GM21723 (cell line): ENCODE measurements at regions not wholly inside any gene's neighbourhood (a gene's known extent, or its start where the extent isn't known, plus 50 kb on each side); places are given as distances from the start of the nearest gene placed in this dataset.
"Not testable (repeated sequence)": the region's sequence is repeated elsewhere in the genome, so short reads cannot be mapped to it uniquely, and the experiment has no call there.

Experiments
- ATAC-seq: cut with Tn5 transposase; IDR thresholded peaks from one replicate; pipeline ENCODE4 v1.9.1; 2021; ENCODE audit warnings: mild to moderate bottlenecking, moderate library complexity; ENCODE audit not compliant: unreplicated experiment

DNA sequence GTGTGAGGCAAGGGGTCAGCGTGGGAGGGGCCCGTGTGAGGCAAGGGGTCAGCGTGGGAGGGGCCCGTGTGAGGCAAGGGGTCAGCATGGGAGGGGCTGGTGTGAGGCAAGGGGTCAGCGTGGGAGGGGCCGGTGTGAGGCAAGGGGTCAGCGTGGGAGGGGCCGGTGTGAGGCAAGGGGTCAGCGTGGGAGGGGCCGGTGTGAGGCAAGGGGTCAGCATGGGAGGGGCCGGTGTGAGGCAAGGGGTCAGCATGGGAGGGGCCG, 119.2 kb downstream of the SEPTIN14 start:
- not testable (repeated sequence) for ATAC-seq

- not testable (repeated sequence) for ATAC-seq
These were observed 119.7 kb downstream of the SEPTIN14 start for GRCh38 chr7:55742651-55743453.

DNA sequence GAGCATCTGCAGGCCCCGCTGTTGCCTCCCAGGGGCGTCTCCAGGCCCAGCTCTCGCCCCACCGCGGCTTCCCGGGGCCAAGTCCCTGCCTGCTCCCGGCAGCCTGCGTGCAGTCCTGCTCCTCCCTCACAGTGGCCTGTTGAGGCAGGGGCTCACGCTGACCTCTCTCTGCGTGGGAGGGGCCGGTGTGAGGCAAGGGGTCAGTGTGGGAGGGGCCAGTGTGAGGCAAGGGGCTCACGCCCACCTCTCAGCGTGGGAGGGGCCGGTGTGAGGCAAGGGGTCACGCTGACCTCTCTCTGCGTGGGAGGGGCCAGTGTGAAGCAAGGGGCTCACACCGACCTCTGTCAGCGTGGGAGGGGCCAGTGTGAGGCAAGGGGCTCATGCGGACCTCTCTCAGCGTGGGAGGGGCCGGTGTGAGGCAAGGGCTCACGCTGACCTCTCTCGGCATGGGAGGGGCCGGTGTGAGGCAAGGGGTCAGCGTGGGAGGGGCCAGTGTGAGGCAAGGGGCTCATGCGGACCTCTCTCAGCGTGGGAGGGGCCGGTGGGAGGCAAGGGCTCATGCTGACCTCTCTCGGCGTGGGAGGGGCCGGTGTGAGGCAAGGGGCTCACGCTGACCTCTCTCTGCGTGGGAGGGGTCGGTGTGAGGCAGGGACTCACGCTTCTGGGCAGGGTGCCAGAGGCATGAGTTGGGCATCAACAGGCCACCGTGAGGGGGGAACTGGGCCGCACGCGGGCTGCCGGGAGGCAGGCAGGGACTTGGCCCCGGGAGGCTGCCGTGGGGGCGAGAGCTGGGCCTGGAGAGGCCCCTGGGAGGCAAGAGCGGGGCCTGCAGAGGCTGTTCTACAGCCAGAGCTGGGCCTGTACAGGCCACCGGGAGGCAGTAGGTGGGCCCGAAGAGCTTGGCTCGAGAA, 120.6 kb downstream of the SEPTIN14 start:
- ATAC-seq: not testable (repeated sequence)

- ATAC-seq: not testable (repeated sequence)
These were observed 121.8 kb downstream of the SEPTIN14 start for GRCh38 chr7:55740633-55741250.

- ATAC-seq: not testable (repeated sequence)
These were observed 122.5 kb downstream of the SEPTIN14 start for GRCh38 chr7:55740053-55740452.

DNA sequence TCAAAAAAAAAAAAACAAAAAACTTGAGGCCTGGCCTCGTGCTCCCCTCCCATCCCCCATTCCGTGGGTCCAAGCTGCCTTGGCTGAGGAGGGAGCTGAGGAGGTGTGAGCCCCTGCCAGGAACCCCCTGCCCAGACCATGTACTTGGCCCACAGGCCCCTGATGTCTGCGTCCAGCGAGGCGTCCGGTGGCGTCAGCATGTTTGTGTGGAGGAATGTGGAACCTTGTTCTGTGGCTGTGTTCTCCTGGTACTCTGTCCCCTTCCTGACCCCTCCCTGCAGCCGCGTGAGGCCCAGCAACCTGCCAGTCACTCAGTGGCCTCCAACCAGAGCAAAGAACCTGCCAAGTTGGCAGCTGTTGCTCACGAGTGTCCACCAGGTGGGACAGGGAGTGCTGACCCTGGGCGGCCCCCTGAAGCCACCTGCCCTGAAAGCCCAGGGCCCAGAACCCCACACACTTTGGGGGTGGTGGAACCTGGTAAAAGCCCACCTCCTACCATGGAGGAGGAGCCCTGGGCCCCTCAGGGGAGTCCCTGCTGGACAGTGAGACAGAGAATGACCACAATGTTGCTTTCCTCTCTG, 125.8 kb downstream of the SEPTIN14 start:
- not testable (repeated sequence) for ATAC-seq

DNA sequence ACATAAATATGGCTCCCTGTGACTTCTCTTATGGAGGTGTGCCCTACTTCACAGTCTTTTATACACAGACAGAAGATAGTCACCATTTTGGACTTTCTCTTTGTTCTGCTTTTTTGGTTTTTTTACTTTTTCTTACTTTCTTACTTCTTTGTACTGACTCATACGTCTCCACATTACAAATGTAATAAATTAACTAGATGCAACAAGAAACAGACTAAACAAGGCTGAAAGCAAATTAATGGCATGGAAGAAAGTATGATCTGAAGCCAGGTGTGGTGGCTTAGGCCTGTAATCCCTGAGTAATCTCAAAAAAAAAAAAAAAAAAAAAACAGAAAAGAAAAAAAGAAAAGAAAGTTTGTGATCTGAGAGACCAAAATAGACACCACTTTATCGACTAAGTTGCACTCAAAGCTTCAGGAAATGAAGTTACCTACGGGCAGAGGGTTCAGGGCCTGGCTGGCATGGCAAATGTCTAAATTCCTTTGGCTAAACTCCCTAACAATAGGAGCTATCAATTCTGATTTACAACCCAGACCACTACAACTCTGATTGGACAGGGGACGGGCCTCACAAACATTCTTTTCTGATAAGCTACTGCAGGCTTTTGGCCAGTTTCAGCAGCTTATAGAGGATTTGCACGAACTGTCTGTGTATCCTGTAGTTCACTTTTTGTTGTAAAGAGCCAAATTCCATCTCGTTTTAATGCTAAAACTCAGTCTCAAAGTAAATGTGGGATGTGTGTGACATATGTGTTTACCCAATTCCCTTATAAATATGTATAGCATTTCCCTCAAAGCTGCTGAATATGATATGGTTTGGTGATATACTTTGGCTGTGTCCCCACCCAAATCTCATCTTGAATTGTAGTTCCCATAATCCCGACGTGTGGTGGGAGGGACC, 129.1 kb downstream of the SEPTIN14 start:
- no peak for ATAC-seq

- no peak for ATAC-seq
These were observed 130.6 kb downstream of the SEPTIN14 start for GRCh38 chr7:55731931-55732330.

- ATAC-seq: no peak
These were observed 132.4 kb downstream of the SEPTIN14 start for GRCh38 chr7:55730197-55730596.

DNA sequence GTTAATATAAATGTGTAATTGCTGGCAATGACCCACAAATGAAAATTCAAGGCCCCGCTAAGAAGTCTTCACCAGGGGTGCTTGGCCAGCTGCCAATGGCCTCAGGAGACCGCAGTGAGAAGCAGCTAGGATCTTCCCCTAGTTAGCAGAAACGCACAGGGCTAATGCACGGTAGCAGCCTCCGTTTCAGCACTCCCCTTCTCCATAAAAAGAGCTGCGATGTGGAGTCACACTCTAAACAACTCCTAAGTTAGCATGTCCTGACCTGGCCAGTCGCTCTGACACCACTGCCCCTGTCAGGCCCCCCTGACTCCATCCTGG, 139.0 kb downstream of the SEPTIN14 start:
- ATAC-seq: no peak

- peak; percentile 99 for ATAC-seq
These were observed 139.5 kb downstream of the SEPTIN14 start for GRCh38 chr7:55722874-55723620.

DNA sequence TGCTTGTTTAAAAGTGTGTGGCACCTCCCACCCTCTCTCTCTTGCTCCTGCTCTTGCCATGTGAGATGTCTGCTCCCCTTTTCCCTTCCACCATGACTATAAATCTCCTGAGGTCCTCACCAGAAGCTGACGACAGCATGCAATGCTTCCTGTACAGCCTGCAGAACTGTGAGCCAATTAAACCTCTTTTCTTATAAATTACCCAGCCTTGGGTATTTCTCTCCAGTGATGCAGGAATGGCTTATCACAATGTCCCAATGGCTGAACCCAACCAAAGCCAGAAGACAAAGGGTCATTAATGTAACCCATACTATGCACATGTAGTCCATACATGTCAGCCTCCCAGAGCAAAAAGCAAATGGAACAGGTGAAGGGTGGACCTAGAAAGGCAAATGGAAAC, 141.5 kb downstream of the SEPTIN14 start:
- not testable (repeated sequence) for ATAC-seq

- not testable (repeated sequence) for ATAC-seq
These were observed 143.1 kb upstream of the VOPP1 start for GRCh38 chr7:55715247-55715867.

- not testable (repeated sequence) for ATAC-seq
These were observed 142.1 kb upstream of the VOPP1 start for GRCh38 chr7:55714370-55714769.

- not testable (repeated sequence) for ATAC-seq
These were observed 138.0 kb upstream of the VOPP1 start for GRCh38 chr7:55710312-55710711.

- not testable (repeated sequence) for ATAC-seq
These were observed 135.7 kb upstream of the VOPP1 start for GRCh38 chr7:55708028-55708427.

GRCh38 chr7:55707410-55707809, 135.1 kb upstream of the VOPP1 start:
- ATAC-seq: not testable (repeated sequence)

GRCh38 chr7:55706451-55707195, 134.3 kb upstream of the VOPP1 start:
- not testable (repeated sequence) for ATAC-seq
